HG03354 (cell line): ENCODE measurements at regions not wholly inside any gene's neighbourhood (a gene's known extent, or its start where the extent isn't known, plus 50 kb on each side); places are given as distances from the start of the nearest gene placed in this dataset.
"Not testable (repeated sequence)": the region's sequence is repeated elsewhere in the genome, so short reads cannot be mapped to it uniquely, and the experiment has no call there.

Experiments used
- ATAC-seq: cut with Tn5 transposase; IDR thresholded peaks from one replicate; pipeline ENCODE4 v1.9.1; 2021; ENCODE audit warnings: mild to moderate bottlenecking; ENCODE audit not compliant: unreplicated experiment, poor library complexity, severe bottlenecking

- ATAC-seq: no peak
These were observed 99.9 kb upstream of the SLC24A4 start for GRCh38 chr14:92223025-92223424.

GRCh38 chr14:92224358-92224954, 98.5 kb upstream of the SLC24A4 start:
- no peak for ATAC-seq

- no peak for ATAC-seq
These were observed 97.2 kb upstream of the SLC24A4 start for GRCh38 chr14:92225731-92226130.

GRCh38 chr14:92226166-92226565, 96.8 kb upstream of the SLC24A4 start:
- not testable (repeated sequence) for ATAC-seq

- ATAC-seq: no peak
These were observed 86.6 kb upstream of the SLC24A4 start for GRCh38 chr14:92236243-92236900.

GRCh38 chr14:92240658-92241057, 82.3 kb upstream of the SLC24A4 start:
- ATAC-seq: no peak

GRCh38 chr14:92241966-92242595, 80.9 kb upstream of the SLC24A4 start:
- no peak for ATAC-seq

- ATAC-seq: no peak
These were observed 78.2 kb upstream of the SLC24A4 start for GRCh38 chr14:92244805-92245204.

- no peak for ATAC-seq
These were observed 75.6 kb upstream of the SLC24A4 start for GRCh38 chr14:92247341-92247740.

GRCh38 chr14:92247947-92248346, 75.0 kb upstream of the SLC24A4 start:
- ATAC-seq: no peak

GRCh38 chr14:92248696-92249095, 74.3 kb upstream of the SLC24A4 start:
- no peak for ATAC-seq

GRCh38 chr14:92250366-92250765, 72.6 kb upstream of the SLC24A4 start:
- not testable (repeated sequence) for ATAC-seq

- ATAC-seq: no peak
These were observed 70.6 kb upstream of the SLC24A4 start for GRCh38 chr14:92252323-92252722.

- no peak for ATAC-seq
These were observed 69.5 kb upstream of the SLC24A4 start for GRCh38 chr14:92253381-92253894.

- no peak for ATAC-seq
These were observed 68.2 kb upstream of the SLC24A4 start for GRCh38 chr14:92254786-92255185.

- ATAC-seq: no peak
These were observed 64.0 kb upstream of the SLC24A4 start for GRCh38 chr14:92258934-92259333.

GRCh38 chr14:92259613-92260357, 63.2 kb upstream of the SLC24A4 start:
- ATAC-seq: peak; percentile 79

- ATAC-seq: no peak
These were observed 59.3 kb upstream of the SLC24A4 start for GRCh38 chr14:92263681-92264080.

GRCh38 chr14:92264195-92264594, 58.8 kb upstream of the SLC24A4 start:
- no peak for ATAC-seq

- no peak for ATAC-seq
These were observed 56.7 kb upstream of the SLC24A4 start for GRCh38 chr14:92266216-92266615.
